ENCODE measurements at regions not wholly inside any gene's neighbourhood (a gene's known extent, or its start where the extent isn't known, plus 50 kb on each side); places are given as distances from the start of the nearest gene placed in this dataset.

DNA sequence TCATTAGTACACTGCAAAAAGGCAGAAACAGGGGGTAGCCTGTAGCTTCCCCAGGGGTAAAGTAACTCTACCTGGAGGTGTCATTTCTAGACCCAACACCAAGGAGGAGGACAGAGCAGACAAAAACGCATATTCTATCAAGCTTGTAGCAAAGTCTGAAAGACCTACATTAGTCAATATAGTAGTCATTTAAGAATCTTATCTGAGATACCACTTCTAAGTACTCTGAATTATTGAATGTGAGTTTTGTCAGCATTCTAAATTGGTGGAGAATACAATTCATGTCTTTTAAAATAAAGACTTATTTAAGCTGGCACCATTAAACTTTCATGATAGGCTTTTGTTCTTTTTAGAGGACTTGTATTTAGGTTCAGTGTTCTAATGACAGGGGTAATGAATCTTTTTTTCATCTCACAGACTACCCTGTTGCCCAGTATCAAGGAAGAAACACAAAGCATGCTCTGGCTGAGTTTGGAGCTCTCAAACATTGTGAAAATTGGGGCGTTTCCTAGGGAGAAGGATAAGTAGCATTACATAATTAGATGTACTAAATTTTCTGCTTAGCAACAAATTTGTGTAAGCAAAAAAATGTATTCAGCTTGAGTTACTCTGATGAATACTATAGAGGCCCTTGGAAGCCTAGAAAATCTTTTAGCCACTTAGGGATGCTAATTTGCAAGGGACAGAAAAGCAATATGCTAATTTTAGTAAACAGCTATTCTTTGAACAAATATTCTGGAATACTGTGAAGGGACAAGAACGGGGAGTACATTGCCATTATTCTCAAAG, 255.4 kb upstream of the HSF2 start (continued):
- TF ChIP-seq PRDM4 (CRISPR knock-in tag; IDR thresholded peaks at IDR 0.05; ENCODE audit: borderline replicate concordance) (no peak), ZNF770 (CRISPR knock-in tag; IDR thresholded peaks at IDR 0.05) (no peak), HMGXB3 (CRISPR knock-in tag; IDR thresholded peaks at IDR 0.05; ENCODE audit: borderline replicate concordance) (no peak), TOPORS (CRISPR knock-in tag; IDR thresholded peaks at IDR 0.05) (no peak), EED (CRISPR knock-in tag; IDR thresholded peaks at IDR 0.05) (no peak), CBX5 (CRISPR knock-in tag; IDR thresholded peaks at IDR 0.05; ENCODE audit: borderline replicate concordance) (no peak), KLF15 (CRISPR knock-in tag; IDR thresholded peaks at IDR 0.05; ENCODE audit: borderline replicate concordance) (no peak), HOMEZ (CRISPR knock-in tag; IDR thresholded peaks at IDR 0.05; ENCODE audit: low read depth) (no peak), ESRRA (CRISPR knock-in tag; IDR thresholded peaks at IDR 0.05; ENCODE audit: low read depth) (no peak), STAG1 (CRISPR knock-in tag; IDR thresholded peaks at IDR 0.05) (no peak), RARA (CRISPR knock-in tag; IDR thresholded peaks at IDR 0.05) (no peak)
- TF ChIP-seq, protein P1, sequence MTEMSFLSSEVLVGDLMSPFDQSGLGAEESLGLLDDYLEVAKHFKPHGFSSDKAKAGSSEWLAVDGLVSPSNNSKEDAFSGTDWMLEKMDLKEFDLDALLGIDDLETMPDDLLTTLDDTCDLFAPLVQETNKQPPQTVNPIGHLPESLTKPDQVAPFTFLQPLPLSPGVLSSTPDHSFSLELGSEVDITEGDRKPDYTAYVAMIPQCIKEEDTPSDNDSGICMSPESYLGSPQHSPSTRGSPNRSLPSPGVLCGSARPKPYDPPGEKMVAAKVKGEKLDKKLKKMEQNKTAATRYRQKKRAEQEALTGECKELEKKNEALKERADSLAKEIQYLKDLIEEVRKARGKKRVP (CRISPR knock-in tag; IDR thresholded peaks at IDR 0.05), result no peak
